Hematopoietic multipotent progenitor cell treated with erythropoietin and hydrocortisone succinate and interleukin-3 and kit ligand, for 4 days (in vitro differentiated cells): ENCODE measurements at regions not wholly inside any gene's neighbourhood (a gene's known extent, or its start where the extent isn't known, plus 50 kb on each side); places are given as distances from the start of the nearest gene placed in this dataset.
"Not testable (repeated sequence)": the region's sequence is repeated elsewhere in the genome, so short reads cannot be mapped to it uniquely, and the experiment has no call there.

Experiments used
- DNase-seq: peaks from one replicate; pipeline ENCODE4 v3.0.0-alpha.2; 2015

GRCh38 chr12:87529413-87529812 lies 499.8 kb downstream of the C12orf50 start:
- DNase-seq, result no peak

- DNase-seq, result no peak
Measured at GRCh38 chr12:87520968-87521367, 508.2 kb downstream of the C12orf50 start.

GRCh38 chr12:87518481-87518880 lies 510.7 kb downstream of the C12orf50 start:
- DNase-seq, result no peak

GRCh38 chr12:87518036-87518435 lies 511.2 kb downstream of the C12orf50 start:
- no peak for DNase-seq

- no peak for DNase-seq
Measured at GRCh38 chr12:87513536-87514280, 515.5 kb downstream of the C12orf50 start.

- no peak for DNase-seq
Measured at GRCh38 chr12:87511371-87511770, 517.8 kb downstream of the C12orf50 start.

GRCh38 chr12:87509237-87509820 lies 519.9 kb downstream of the C12orf50 start:
- peak; percentile 39 for DNase-seq

- DNase-seq, result no peak
Measured at GRCh38 chr12:87491598-87491997, 537.6 kb downstream of the C12orf50 start.

- DNase-seq, result no peak
Measured at GRCh38 chr12:87491089-87491488, 538.1 kb downstream of the C12orf50 start.

- DNase-seq, result no peak
Measured at GRCh38 chr12:87469295-87469694, 559.9 kb downstream of the C12orf50 start.

GRCh38 chr12:87467936-87468335 lies 561.3 kb downstream of the C12orf50 start:
- no peak for DNase-seq

- no peak for DNase-seq
Measured at GRCh38 chr12:87464565-87464964, 564.6 kb downstream of the C12orf50 start.

GRCh38 chr12:87444039-87444438 lies 585.2 kb downstream of the C12orf50 start:
- DNase-seq, result no peak

- DNase-seq, result no peak
Measured at GRCh38 chr12:87441511-87441910, 587.7 kb downstream of the C12orf50 start.

GRCh38 chr12:87439990-87440827 lies 589.0 kb downstream of the C12orf50 start:
- peak; percentile 33 for DNase-seq

- DNase-seq, result no peak
Measured at GRCh38 chr12:87430444-87430843, 598.8 kb downstream of the C12orf50 start.

- no peak for DNase-seq
Measured at GRCh38 chr12:87428701-87429277, 600.4 kb downstream of the C12orf50 start.

GRCh38 chr12:87427770-87428169 lies 601.4 kb downstream of the C12orf50 start:
- no peak for DNase-seq

GRCh38 chr12:87425942-87426554 lies 603.2 kb downstream of the C12orf50 start:
- peak; percentile 5 for DNase-seq

GRCh38 chr12:87421233-87421632 lies 608.0 kb downstream of the C12orf50 start:
- not testable (repeated sequence) for DNase-seq

- no peak for DNase-seq
Measured at GRCh38 chr12:87413784-87414183, 615.4 kb downstream of the C12orf50 start.

- DNase-seq, result no peak
Measured at GRCh38 chr12:87406926-87407325, 622.3 kb downstream of the C12orf50 start.

- no peak for DNase-seq
Measured at GRCh38 chr12:87405918-87406317, 623.3 kb downstream of the C12orf50 start.
